ENCODE measurements at regions not wholly inside any gene's neighbourhood (a gene's known extent, or its start where the extent isn't known, plus 50 kb on each side); places are given as distances from the start of the nearest gene placed in this dataset.

DNA sequence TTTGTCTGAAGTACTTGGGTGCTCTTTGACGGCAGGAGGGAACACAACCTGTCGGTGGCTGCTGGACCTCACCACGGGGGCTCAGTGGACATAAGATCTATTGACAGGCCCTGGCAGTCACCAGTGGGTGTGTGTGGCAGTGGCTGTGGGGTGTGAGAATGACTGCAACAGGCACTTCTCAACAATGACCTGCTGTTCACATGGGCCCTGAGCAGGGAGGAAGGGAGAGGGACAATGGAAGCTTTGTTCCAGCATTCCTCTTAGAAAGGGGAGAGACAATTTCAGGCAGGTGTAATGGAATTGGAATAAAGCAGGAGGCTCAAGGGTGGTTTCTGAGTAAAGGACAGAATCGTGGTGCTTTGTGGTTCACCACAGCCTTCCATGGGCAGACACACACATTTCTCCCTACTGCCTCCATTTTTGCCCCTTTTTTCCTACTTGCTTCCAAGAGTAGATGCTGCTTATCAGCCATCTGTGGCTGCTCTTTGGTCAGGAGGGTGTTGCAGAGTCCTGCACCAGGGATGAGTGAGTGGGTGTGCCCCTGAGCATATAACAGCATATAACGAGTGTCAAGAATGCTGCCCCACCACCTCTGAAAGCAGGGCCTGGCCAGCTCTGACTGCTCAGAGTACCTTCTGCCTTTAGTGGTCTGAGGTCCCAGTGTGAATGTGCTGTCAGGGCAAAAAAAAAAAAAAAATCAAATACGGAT is 267.7 kb downstream of the RASSF9 start:
- no peaks in the 10 kb centered on the region for H3K4me1 ChIP-seq
- H3K36me3 ChIP-seq = no peaks in the 10 kb centered on the region
- no peak for TF ChIP-seq EP300 (IDR thresholded peaks at IDR 0.05)
- no peak for TF ChIP-seq POLR2AphosphoS5 (IDR thresholded peaks at IDR 0.05)
- TF ChIP-seq, protein P1, sequence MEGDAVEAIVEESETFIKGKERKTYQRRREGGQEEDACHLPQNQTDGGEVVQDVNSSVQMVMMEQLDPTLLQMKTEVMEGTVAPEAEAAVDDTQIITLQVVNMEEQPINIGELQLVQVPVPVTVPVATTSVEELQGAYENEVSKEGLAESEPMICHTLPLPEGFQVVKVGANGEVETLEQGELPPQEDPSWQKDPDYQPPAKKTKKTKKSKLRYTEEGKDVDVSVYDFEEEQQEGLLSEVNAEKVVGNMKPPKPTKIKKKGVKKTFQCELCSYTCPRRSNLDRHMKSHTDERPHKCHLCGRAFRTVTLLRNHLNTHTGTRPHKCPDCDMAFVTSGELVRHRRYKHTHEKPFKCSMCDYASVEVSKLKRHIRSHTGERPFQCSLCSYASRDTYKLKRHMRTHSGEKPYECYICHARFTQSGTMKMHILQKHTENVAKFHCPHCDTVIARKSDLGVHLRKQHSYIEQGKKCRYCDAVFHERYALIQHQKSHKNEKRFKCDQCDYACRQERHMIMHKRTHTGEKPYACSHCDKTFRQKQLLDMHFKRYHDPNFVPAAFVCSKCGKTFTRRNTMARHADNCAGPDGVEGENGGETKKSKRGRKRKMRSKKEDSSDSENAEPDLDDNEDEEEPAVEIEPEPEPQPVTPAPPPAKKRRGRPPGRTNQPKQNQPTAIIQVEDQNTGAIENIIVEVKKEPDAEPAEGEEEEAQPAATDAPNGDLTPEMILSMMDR (IDR thresholded peaks at IDR 0.05) = no peak
- TF ChIP-seq POLR2A (IDR thresholded peaks at IDR 0.05) = no peak
- no peak overlapping the region for H3K4me3 ChIP-seq
- H3K27ac ChIP-seq = no peak overlapping the region
- WGBS, 2 donors (ENCODE audit: low coverage in 1 of 2) = 54 to 83% methylated on average over 2 to 3 of the region's 6 CpGs
- no peaks in the 10 kb centered on the region for H3K9me3 ChIP-seq
- H3K27me3 ChIP-seq = no peaks in the 10 kb centered on the region
- no peak for ATAC-seq

DNA sequence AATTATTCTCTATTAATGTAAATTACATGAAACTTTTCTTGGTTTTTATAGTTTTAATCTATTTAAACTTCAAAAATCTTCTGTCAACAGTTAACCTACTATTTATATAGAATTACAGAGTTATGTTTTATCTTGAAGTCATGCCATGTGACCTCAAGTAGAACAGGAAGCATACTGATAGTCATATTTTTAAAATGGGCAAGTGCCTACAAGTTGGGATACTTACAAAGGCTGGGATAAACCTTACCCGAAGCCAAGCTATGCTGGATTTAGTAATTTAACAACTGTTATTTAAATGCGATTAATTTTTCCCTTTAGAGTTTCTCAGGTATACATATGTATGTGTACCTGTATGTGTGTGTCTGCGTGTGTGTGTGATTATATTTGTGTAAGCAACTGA is 266.9 kb downstream of the RASSF9 start:
- ATAC-seq = no peak
- Histone ChIP-seq H3K9me3 (no peaks in the 10 kb centered on the region), H3K4me1 (no peaks in the 10 kb centered on the region), H3K27ac (no peak overlapping the region), H3K4me3 (no peak overlapping the region), H3K27me3 (no peaks in the 10 kb centered on the region), H3K36me3 (no peaks in the 10 kb centered on the region)
- TF ChIP-seq, protein P1 (IDR thresholded peaks at IDR 0.05) = no peak
- no peak for TF ChIP-seq EP300 (IDR thresholded peaks at IDR 0.05)
- TF ChIP-seq POLR2AphosphoS5 (IDR thresholded peaks at IDR 0.05) = no peak
- no peak for TF ChIP-seq POLR2A (IDR thresholded peaks at IDR 0.05)
- WGBS, 2 donors (ENCODE audit: low coverage in 1 of 2) = 83 to 87% methylated on average over 3 of the region's 3 CpGs

DNA sequence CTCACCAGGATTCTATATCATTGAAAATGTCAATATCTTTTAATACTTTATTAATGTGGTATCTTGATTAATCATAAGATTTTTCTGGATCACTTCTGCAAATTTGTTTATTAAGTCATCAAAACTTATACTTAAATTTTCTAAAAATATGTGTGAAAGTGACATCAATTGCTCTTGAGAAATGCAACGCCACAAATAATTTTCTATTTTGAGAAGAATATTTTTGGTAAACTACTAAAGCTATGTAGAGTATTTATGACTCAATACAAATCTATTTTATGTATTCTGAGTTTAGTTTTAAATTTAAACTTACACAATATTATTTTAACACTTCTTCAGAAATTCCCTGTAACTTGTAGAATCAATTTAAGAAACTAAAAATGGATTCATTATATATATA is 263.3 kb downstream of the RASSF9 start:
- Histone ChIP-seq H3K27ac (no peak overlapping the region), H3K9me3 (no peaks in the 10 kb centered on the region), H3K36me3 (no peaks in the 10 kb centered on the region), H3K4me3 (no peak overlapping the region), H3K4me1 (no peaks in the 10 kb centered on the region), H3K27me3 (no peaks in the 10 kb centered on the region)
- no peak for ATAC-seq
- TF ChIP-seq POLR2A (IDR thresholded peaks at IDR 0.05) = no peak
- TF ChIP-seq, protein P1 (IDR thresholded peaks at IDR 0.05) = no peak
- TF ChIP-seq EP300 (IDR thresholded peaks at IDR 0.05) = no peak
- TF ChIP-seq POLR2AphosphoS5 (IDR thresholded peaks at IDR 0.05) = no peak
- WGBS, 2 donors (ENCODE audit: low coverage in 1 of 2) = 56 to 83% methylated on average over 1 of the region's 1 CpG

DNA sequence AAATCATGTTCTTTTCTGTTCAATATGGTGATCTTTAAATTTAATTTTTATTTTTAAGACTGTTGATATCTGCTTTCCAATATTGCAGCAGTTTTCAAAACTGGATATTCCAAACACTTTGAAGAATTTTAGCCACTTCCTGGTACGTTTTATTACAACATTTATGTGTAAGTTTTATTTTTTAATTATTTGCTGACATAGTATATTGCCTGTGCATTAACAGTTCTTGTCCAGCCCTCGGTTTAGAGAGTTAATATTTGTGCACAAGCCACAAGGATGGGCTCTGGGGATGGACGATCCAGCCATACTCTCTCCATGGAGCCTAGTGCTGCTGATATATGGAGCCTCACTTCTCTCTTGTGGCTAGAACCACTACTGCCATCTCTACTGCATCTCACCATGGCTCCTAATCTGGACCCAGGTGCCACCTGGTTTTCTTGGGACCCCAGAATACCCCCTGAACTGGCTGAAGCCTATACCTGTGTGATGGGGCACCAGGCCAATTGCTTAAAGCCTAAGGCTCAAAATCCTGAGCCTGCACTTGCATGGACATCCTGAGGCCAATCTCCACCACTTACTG is 262.5 kb downstream of the RASSF9 start:
- TF ChIP-seq POLR2A (IDR thresholded peaks at IDR 0.05) = no peak
- TF ChIP-seq, protein P1 (IDR thresholded peaks at IDR 0.05) = no peak
- no peak for TF ChIP-seq EP300 (IDR thresholded peaks at IDR 0.05)
- TF ChIP-seq POLR2AphosphoS5 (IDR thresholded peaks at IDR 0.05) = no peak
- 45 to 53% methylated on average over 3 of the region's 3 CpGs for WGBS, 2 donors (ENCODE audit: low coverage in 1 of 2)
- no peak overlapping the region for H3K27ac ChIP-seq
- no peaks in the 10 kb centered on the region for H3K9me3 ChIP-seq
- H3K4me3 ChIP-seq = no peak overlapping the region
- H3K36me3 ChIP-seq = no peaks in the 10 kb centered on the region
- ATAC-seq = no peak
- no peaks in the 10 kb centered on the region for H3K4me1 ChIP-seq
- no peaks in the 10 kb centered on the region for H3K27me3 ChIP-seq

DNA sequence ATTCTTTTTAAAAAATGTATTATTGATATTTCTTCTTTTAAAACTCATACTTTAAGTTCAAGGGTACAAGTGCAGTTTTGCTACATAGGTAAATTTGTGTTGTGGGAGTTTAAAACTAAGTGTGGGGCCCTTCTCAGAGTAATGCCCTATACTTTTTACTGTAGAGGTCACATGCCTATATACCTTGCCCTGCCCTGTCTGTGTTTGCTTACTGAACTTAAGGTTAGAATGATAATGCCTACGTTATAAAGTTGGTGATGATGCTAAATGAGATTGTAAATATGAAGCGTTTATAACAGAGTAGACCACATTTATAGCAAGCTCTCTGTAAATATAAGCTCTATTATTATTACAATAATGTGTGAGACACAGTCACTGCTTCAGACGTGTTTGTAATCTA is 261.9 kb downstream of the RASSF9 start:
- Histone ChIP-seq H3K9me3 (no peaks in the 10 kb centered on the region), H3K36me3 (no peaks in the 10 kb centered on the region), H3K27ac (no peak overlapping the region), H3K27me3 (no peaks in the 10 kb centered on the region), H3K4me1 (no peaks in the 10 kb centered on the region), H3K4me3 (no peak overlapping the region)
- TF ChIP-seq POLR2A (IDR thresholded peaks at IDR 0.05) (no peak), POLR2AphosphoS5 (IDR thresholded peaks at IDR 0.05) (no peak), EP300 (IDR thresholded peaks at IDR 0.05) (no peak)
- TF ChIP-seq, protein P1 (IDR thresholded peaks at IDR 0.05) = no peak
- 78 to 79% methylated on average over 3 of the region's 3 CpGs for WGBS, 2 donors (ENCODE audit: low coverage in 1 of 2)
- ATAC-seq = no peak
